GM12891 (cell line): ENCODE measurements at regions not wholly inside any gene's neighbourhood (a gene's known extent, or its start where the extent isn't known, plus 50 kb on each side); places are given as distances from the start of the nearest gene placed in this dataset.

Source experiments
- DNase-seq: peaks from one replicate; pipeline ENCODE4 v3.0.0; 2011; ENCODE audit warnings: low spot score; ENCODE audit not compliant: insufficient read length
- FAIRE-seq: peaks from 2 replicates; lab custom pipeline; 2011; peaks lifted over from hg19 to GRCh38; lab: Jason Lieb, UNC
- PAX5 ChIP-seq: IDR thresholded peaks from 2 replicates; pipeline ENCODE4 v1.6.1; 2011; ENCODE audit warnings: low read length, moderate library complexity, mild to moderate bottlenecking; ENCODE audit not compliant: insufficient read depth, severe bottlenecking
- POLR2A ChIP-seq: IDR thresholded peaks from 2 replicates; pipeline ENCODE4 v1.6.1; 2011; ENCODE audit warnings: low read depth, low read length, control low read depth
- POLR2AphosphoS5 ChIP-seq: IDR thresholded peaks from 2 replicates; pipeline ENCODE4 v1.6.1; 2011; ENCODE audit warnings: low read depth, low read length, control low read depth
- POU2F2 ChIP-seq: IDR thresholded peaks from 2 replicates; pipeline ENCODE4 v1.6.1; 2011; ENCODE audit warnings: low read depth, mild to moderate bottlenecking, control low read depth, low read length, moderate library complexity
- SPI1 ChIP-seq: IDR thresholded peaks from 2 replicates; pipeline ENCODE4 v1.6.1; 2011; ENCODE audit warnings: low read depth, low read length, control low read depth
- TAF1 ChIP-seq: IDR thresholded peaks from 2 replicates; pipeline ENCODE4 v1.6.1; 2011; ENCODE audit warnings: low read depth, low read length, control low read depth

DNA sequence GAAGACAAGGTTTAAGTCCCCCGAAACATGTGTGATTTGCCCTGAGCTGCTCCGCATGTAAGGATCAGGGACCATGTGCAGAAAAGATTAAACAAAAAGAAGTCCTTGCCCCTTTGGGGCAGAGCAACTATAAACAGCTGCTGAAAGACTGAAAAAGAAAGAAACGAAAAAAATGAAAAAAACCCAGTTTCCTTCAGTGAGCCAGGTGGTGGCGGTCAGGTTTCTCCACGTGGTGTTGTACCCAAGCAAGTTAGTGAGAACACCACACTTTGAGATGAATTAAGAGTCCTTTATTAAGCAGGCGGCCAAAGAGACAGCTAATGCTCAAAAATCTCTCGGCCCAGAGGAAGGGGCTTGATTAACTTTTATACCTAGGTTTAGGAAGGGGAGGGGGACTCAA lies 404.9 kb upstream of the SYT4 start:
- FAIRE-seq (no peak), DNase-seq (no peak)
- TF ChIP-seq POU2F2 (no peak), POLR2A (no peak), POLR2AphosphoS5 (no peak), SPI1 (no peak), PAX5 (no peak), TAF1 (no peak)

DNA sequence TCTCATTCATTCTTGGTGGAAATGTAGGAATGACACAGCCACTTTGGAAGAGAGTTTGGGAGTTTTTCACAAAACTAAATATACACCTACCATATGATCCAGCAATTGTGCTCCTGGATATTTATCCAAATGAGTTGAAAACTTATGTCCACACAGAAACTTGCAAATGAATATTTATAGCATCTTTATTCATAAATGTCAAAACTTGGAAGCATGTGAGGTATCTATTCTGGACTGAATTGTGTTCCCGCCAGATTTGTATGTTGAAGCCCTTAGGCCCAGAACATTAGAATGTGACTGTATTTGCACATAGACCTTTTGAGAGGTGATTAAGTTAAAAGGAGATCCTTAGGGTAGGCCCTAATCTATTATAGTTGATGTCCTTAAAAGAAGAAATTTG lies 409.4 kb upstream of the SYT4 start:
- TF ChIP-seq POLR2A (no peak), TAF1 (no peak), POLR2AphosphoS5 (no peak), SPI1 (no peak), PAX5 (no peak), POU2F2 (no peak)
- DNase-seq (no peak), FAIRE-seq (no peak)

DNA sequence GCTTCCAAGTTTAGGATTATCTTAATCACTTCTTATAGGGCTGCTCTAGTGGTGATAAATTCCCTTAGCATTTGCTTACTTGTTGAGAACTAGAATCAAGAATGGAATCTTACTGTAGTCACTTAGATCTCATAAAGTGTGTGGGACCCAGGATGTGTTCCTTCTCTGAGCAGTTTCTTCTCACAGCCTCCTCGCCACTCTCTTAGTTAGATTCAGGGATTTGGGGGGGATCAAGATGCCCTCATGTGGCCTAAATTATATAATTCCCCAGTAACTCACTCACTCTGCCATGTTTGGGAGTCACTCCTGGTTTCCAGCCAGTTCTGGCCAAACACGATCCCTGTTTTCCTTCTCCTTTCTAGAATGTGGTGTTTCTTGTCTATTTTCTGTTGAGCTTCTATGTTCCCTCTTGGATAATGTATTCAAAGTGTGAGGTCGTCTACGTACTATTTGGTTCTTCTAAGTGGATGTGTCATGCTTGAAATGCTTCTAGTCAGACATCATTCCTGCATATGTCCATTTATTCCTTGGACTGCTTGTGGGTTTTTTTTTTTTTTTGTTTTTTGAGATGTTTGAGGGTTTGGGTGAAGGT lies 414.9 kb upstream of the SYT4 start:
- FAIRE-seq (no peak), DNase-seq (no peak)
- no peak for TF ChIP-seq POU2F2
- TF ChIP-seq POLR2AphosphoS5: no peak
- no peak for TF ChIP-seq SPI1
- no peak for TF ChIP-seq POLR2A
- no peak for TF ChIP-seq TAF1
- no peak for TF ChIP-seq PAX5

DNA sequence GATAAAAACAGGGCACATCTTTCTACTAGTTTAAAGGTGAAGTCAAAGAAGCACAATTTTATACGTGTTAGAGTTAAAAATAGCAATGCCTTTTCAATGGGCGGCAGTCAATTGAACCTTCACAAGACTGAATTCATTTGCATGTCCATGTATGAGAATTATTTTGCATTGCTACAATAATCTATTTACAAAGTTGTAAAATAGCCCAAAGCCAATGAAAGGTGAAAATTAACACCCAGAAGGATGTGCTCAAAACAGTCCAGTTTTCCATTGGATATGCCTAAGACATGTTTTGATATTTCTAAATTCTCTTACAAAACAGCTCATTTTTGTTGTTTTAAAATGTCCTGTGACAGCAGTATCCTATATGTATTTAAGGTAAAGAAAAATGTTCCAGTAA lies 425.1 kb upstream of the SYT4 start:
- no peak for TF ChIP-seq PAX5
- no peak for TF ChIP-seq POU2F2
- no peak for TF ChIP-seq SPI1
- TF ChIP-seq TAF1: no peak
- TF ChIP-seq POLR2AphosphoS5: no peak
- no peak for TF ChIP-seq POLR2A
- DNase-seq (no peak), FAIRE-seq (no peak)

DNA sequence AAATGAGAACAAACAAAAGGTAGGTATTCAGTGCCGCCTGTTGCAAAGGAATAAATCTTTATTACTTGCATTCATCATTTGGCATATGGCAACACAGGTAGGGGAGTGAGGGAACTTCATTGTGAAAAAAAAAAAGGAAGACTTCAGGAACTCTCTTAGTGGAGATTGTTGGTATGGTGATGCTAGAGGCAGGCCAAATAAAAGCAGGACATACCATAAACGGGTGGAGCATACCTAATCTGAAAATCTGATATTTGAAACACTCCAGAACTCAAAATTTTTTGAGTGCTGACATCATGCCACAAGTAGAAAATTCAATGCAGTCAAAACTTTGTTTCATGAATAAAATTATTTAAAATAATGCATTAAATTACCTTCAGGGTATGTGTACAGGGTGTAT lies 425.8 kb upstream of the SYT4 start:
- no peak for DNase-seq
- FAIRE-seq: no peak
- TF ChIP-seq POLR2A (no peak), PAX5 (no peak)

DNA sequence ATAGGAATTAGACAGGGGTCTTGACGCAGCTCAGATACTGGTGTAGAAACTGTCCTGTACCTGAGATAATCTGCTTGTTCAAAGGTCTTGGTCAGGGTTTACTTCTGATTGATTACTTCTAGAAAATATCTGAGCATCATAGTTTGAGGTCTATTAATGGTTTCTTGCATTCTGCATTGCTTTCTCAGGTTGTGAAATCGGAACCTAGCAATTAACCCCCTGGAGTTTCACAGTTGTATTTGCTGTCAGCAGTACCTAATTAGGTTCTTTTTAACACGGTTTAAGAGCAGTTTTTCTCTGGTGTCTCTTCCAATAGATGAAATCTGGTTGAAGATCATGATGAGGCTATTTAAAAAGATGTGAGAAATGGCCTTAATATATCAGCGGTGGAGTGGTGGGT lies 428.6 kb upstream of the SYT4 start:
- no peak for FAIRE-seq
- TF ChIP-seq POLR2AphosphoS5: no peak
- no peak for TF ChIP-seq POLR2A
- no peak for TF ChIP-seq TAF1
- TF ChIP-seq POU2F2: no peak
- no peak for TF ChIP-seq PAX5
- no peak for TF ChIP-seq SPI1

DNA sequence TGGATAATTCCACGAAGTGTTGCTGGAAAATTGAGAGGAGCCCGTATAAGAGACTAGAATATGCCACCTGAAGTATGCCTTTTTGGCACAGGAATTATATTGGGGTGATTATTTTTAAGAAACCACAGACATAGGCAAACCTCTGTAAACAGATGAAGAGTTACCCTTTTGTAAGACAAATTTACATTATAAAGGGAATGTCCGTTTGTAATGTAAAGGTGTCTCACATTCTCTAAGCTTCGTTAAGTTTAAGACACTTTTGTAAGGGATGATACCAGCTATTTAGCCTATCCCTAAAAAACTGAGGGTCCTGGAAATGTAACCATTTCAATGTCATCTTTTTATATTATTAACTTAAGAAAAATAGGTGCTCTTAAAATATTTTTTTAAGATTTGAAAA lies 432.8 kb upstream of the SYT4 start:
- no peak for DNase-seq
- no peak for FAIRE-seq
- TF ChIP-seq POLR2AphosphoS5 (no peak), POLR2A (no peak), PAX5 (no peak), POU2F2 (no peak), SPI1 (no peak), TAF1 (no peak)

More for the DNA sequence above, 428.6 kb upstream of the SYT4 start:
- no peak for DNase-seq

DNA sequence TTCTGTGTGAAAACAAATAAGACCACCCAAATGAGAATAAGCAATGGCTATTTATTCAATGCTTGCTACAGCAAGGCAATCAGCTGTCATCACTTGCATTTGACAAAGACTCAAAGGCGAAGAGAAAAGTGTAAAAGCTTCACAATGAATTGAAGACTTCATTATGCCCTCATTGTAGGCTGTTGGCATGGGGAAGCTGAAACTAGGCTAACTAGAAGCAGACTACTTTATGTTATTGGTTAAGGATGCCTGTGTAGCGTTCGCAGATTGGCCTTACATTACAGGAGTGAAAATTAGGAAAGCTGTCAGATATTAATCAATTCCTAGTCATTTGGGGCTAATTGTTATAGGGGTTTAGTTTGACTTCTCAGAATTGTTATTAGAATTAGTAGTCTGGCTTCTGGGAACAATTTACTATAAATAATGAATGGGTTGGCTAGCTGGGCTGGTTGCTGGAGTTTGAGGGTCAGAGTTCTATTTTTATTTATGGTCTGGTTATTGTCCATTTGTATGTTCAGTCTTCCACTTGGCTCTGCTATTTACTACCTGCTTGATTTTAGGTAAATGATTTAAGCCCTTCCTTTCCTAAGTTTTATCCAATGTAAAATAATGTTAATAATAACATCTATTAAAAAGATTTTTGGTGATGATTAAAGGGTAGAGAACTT lies 437.2 kb upstream of the SYT4 start:
- FAIRE-seq: no peak
- DNase-seq: no peak
- TF ChIP-seq POLR2AphosphoS5 (no peak), POU2F2 (no peak), TAF1 (no peak), SPI1 (no peak), POLR2A (no peak), PAX5 (no peak)

DNA sequence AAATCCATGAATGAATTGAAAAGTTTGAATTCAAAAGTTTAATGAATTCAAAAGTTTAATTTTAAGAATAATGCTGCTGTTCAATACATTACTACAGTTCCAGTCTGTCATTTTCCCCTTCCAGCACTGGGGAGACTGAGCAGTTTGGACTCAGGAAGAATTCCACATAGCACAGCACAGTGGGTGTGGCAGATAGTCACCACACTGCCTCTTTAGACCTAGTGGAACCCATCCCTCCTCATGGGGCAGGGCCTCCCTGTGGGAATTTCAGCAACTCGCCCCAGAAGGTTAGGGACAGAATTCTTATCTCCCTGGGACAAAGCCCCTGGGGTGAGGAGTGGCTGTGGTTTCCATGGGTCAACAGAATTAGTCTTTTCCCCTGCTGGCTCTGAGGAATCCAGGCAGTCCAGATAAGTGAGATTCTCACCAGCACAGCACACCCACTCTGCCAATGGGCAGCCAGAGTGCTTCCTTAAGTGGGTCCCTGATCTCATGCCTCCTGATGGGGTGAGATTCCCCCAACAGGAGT lies 442.0 kb upstream of the SYT4 start:
- TF ChIP-seq PAX5 (no peak), TAF1 (no peak), POLR2AphosphoS5 (no peak), POU2F2 (no peak), SPI1 (no peak), POLR2A (no peak)
- no peak for DNase-seq
- no peak for FAIRE-seq

DNA sequence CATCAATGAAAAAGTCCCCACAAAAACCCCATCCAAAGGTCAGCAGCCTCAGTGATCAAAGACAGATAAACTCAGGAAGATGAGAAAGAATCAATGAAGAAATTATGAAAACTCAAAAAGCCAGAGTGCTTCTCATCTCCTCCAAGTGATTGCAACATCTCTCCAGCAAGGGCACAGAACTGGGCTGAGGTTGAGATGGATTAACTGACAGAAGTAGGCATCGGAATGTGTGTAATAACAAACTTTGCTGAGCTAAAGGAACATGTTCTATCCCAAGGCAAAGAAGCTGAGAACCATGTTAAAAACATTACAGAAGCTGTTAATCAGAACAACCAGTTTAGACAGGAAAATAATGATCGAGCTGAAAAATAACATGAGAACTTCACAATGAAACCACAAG lies 442.8 kb upstream of the SYT4 start:
- TF ChIP-seq PAX5 (no peak), POLR2AphosphoS5 (no peak), POU2F2 (no peak), POLR2A (no peak), SPI1 (no peak)
- FAIRE-seq: no peak
- DNase-seq: no peak
